ENCODE measurements at regions not wholly inside any gene's neighbourhood (a gene's known extent, or its start where the extent isn't known, plus 50 kb on each side); places are given as distances from the start of the nearest gene placed in this dataset.

DNA sequence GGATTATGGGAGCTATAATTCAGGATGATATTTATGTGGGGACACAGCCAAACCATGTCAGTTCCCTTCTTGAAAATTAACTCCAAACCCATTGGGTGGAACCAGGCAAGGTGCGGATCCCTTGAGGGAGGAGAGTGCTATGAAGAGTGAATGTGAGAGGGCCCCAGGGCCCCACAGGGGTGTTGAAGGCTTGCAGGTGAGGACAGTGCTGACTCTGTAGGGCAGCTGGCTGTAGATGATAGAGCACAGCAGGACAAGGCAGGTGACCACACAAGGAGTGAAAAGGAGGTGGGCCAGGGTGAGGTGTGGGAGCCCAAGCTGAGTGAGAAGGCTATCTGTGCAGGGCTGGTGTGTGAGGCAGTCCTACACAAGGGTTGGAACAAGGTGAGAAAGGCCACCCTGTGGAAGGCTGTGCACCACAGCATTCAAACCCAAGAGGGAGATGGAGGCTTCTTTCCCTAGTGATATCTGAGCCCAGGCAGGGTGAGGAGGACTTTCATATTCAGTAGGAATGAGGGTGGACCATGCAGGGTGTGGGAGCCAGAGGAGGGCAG, 746.0 kb upstream of the CELF2 start:
- CTCF ChIA-PET: no interaction called here
- DNase-seq (ENCODE audit: extremely low spot score): no peak
- POLR2A ChIA-PET: no interaction called here

GRCh38 chr10:10273661-10274060, 744.0 kb upstream of the CELF2 start:
- ChIA-PET POLR2A (no interaction called here), CTCF (no interaction called here)
- DNase-seq (ENCODE audit: extremely low spot score): no peak
- TF ChIP-seq, protein P1, sequence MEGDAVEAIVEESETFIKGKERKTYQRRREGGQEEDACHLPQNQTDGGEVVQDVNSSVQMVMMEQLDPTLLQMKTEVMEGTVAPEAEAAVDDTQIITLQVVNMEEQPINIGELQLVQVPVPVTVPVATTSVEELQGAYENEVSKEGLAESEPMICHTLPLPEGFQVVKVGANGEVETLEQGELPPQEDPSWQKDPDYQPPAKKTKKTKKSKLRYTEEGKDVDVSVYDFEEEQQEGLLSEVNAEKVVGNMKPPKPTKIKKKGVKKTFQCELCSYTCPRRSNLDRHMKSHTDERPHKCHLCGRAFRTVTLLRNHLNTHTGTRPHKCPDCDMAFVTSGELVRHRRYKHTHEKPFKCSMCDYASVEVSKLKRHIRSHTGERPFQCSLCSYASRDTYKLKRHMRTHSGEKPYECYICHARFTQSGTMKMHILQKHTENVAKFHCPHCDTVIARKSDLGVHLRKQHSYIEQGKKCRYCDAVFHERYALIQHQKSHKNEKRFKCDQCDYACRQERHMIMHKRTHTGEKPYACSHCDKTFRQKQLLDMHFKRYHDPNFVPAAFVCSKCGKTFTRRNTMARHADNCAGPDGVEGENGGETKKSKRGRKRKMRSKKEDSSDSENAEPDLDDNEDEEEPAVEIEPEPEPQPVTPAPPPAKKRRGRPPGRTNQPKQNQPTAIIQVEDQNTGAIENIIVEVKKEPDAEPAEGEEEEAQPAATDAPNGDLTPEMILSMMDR (IDR thresholded peaks at IDR 0.05; ENCODE audit: control extremely low read depth, extremely low read depth, low read depth, missing control alignments): no peak

More for the DNA sequence above, 746.0 kb upstream of the CELF2 start:
- TF ChIP-seq, protein P1 (IDR thresholded peaks at IDR 0.05; ENCODE audit: control extremely low read depth, extremely low read depth, low read depth, missing control alignments): no peak

DNA sequence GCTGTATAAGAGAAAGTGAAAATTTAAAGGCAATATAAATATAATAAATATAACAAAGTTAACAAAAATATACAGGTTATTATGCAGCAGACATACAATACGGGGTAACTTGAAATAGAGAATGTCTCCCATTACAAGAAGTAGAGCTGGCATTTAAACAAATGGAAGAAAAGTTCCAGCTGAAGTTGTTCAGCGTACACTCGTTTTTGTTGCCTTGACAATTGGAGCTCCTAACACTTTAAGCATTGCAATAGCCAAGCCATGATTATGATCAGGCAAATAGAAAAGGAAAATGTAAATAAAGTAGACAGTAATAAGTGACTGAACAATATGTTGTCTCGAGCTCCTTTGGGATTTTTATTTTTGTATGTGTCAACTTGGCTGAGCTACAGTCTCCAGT, 737.8 kb upstream of the CELF2 start:
- DNase-seq (ENCODE audit: extremely low spot score): no peak
- ChIA-PET POLR2A (no interaction called here), CTCF (interaction anchor here (0.8 kb wide), 1 partner anchor 19 kb away, joined by 3 read pairs; no protein-coding TSS in a partner anchor)
- TF ChIP-seq, protein P1 (IDR thresholded peaks at IDR 0.05; ENCODE audit: control extremely low read depth, extremely low read depth, low read depth, missing control alignments): no peak

- TF ChIP-seq, protein P1 (IDR thresholded peaks at IDR 0.05; ENCODE audit: control extremely low read depth, extremely low read depth, low read depth, missing control alignments): no peak
- ChIA-PET POLR2A (no interaction called here), CTCF (interaction anchor here (1.1 kb wide), 1 partner anchor 10 kb away, joined by 3 read pairs; no protein-coding TSS in a partner anchor)
- no peak for DNase-seq (ENCODE audit: extremely low spot score)
These were observed 725.2 kb upstream of the CELF2 start for GRCh38 chr10:10292501-10292900.

- CTCF ChIA-PET: interaction anchor here (1.1 kb wide), 1 partner anchor 11 kb away, joined by 3 read pairs; no protein-coding TSS in a partner anchor
- POLR2A ChIA-PET: no interaction called here
- DNase-seq (ENCODE audit: extremely low spot score): no peak
These were observed 724.6 kb upstream of the CELF2 start for GRCh38 chr10:10293041-10293440.

GRCh38 chr10:10293481-10293951, 724.2 kb upstream of the CELF2 start:
- ChIA-PET POLR2A (no interaction called here), CTCF (no interaction called here)
- TF ChIP-seq, protein P1 (IDR thresholded peaks at IDR 0.05; ENCODE audit: control extremely low read depth, extremely low read depth, low read depth, missing control alignments): no peak
- DNase-seq (ENCODE audit: extremely low spot score): no peak

More at GRCh38 chr10:10293041-10293440, 724.6 kb upstream of the CELF2 start:
- TF ChIP-seq, protein P1 (IDR thresholded peaks at IDR 0.05; ENCODE audit: control extremely low read depth, extremely low read depth, low read depth, missing control alignments): no peak
